Erythroblast (primary cell): ENCODE measurements at regions not wholly inside any gene's neighbourhood (a gene's known extent, or its start where the extent isn't known, plus 50 kb on each side); places are given as distances from the start of the nearest gene placed in this dataset.

Source experiments
- GATA1 ChIP-seq: IDR thresholded peaks from 2 replicates; pipeline ENCODE4 v1.6.1; 2011; ENCODE audit warnings: low read depth, mild to moderate bottlenecking, control low read depth, low read length, moderate library complexity
- POLR2A ChIP-seq: IDR thresholded peaks from 2 replicates; pipeline ENCODE4 v1.6.1; 2011; ENCODE audit warnings: mild to moderate bottlenecking, low read length

GRCh38 chrX:137178392-137178791 is 144.6 kb upstream of the GPR101 start:
- TF ChIP-seq POLR2A (no peak), GATA1 (no peak)
